Naive thymus-derived CD8-positive, alpha-beta T cell (primary cell): ENCODE measurements at regions not wholly inside any gene's neighbourhood (a gene's known extent, or its start where the extent isn't known, plus 50 kb on each side); places are given as distances from the start of the nearest gene placed in this dataset.

Experiments used
- ATAC-seq, 2 donors: fragments of 150-1000 bp; cut with Tn5 transposase in 1 of 2; sonication (Bioruptor Pico), chemical (Tn5 transposase) in 1 of 2; 1 replicate in 1 of 2; 2 replicates in 1 of 2; pipeline ENCODE4 v1.10.0; 2021; ENCODE audit warnings: mild to moderate bottlenecking in 2 of 2, moderate library complexity in 2 of 2
- POLR2A ChIA-PET: fragments of 350-600 bp; sonication (Branson Sonifier 250); formaldehyde crosslinking; loops from one replicate; lab custom pipeline; 2021; ENCODE audit warnings: antibody characterized with exemption; lab: Charles Lee
- DNase-seq, 10 donors: peaks; one replicate each; pipeline versions ENCODE4 v3.0.0 to v3.0.0-alpha.2; 2020 to 2022
- H3K27ac Mint-ChIP-seq, 10 donors: one replicate each; pipeline ENCODE4 v1.8.0; 2020 to 2022; ENCODE audit warnings: mild to moderate bottlenecking in 10 of 10, mixed read lengths in 10 of 10, moderate library complexity in 4 of 10, inconsistent platforms in 1 of 10
- H3K27me3 Mint-ChIP-seq, 5 donors: one replicate each; pipeline ENCODE4 v1.8.0; 2021 to 2022; ENCODE audit warnings: mixed read lengths in 5 of 5
- H3K36me3 Mint-ChIP-seq, 3 donors: one replicate each; pipeline ENCODE4 v1.8.0; 2020 to 2022; ENCODE audit warnings: mixed read lengths in 3 of 3, mild to moderate bottlenecking in 2 of 3, inconsistent platforms in 1 of 3
- H3K4me1 Mint-ChIP-seq, 4 donors: one replicate each; pipeline ENCODE4 v1.8.0; 2021 to 2022; ENCODE audit warnings: mixed read lengths in 4 of 4
- H3K4me3 Mint-ChIP-seq, 10 donors: one replicate each; pipeline ENCODE4 v1.8.0; 2020 to 2022; ENCODE audit warnings: mild to moderate bottlenecking in 10 of 10, mixed read lengths in 10 of 10, moderate library complexity in 6 of 10, inconsistent platforms in 1 of 10
- H3K9me3 Mint-ChIP-seq, 9 donors: one replicate each; pipeline ENCODE4 v1.8.0; 2020 to 2022; ENCODE audit warnings: mixed read lengths in 9 of 9, mild to moderate bottlenecking in 3 of 9, inconsistent platforms in 1 of 9, moderate library complexity in 1 of 9

DNA sequence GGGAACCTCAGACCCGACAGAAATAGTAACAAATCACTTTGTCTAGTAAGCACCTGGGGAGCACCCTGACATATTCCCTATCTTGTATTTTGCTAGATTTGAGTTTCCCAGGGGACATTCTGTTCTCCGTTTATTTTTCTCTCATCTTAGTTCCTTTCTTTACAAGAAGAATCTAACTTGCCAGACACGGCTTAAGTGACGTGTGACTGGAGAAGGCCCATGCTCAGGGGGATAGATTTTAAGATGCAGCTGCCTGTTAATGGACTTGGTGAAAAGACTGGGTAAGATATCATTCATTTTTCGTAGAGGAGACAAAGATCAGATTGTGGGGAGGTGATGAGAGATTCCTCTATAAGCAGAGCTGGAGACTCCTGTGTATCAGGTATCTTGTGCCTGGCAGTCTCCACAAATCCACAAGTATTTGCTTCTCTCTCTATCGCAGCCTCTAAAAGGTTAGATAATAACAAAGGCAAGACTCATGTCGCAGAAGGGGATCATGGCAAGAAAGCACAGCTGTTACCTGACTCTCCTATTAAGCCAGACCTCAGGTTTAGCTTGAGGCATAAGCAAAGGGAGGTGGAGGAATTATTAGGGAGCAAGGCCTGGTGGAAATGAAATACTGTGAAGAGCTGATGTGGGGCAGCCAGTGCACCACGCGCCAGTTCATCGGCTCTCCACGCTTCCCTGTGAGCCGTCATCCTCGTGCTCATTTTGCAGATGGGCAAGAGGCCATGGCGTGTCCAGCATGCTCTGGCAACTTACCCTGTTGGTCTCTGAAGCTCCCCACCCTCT, 347.2 kb upstream of the TNP1 start:
- H3K27ac Mint-ChIP-seq: no peak overlapping the region
- POLR2A ChIA-PET: no interaction called here
- H3K27me3 Mint-ChIP-seq: peaks cover 8 to 48% (median 9%) of the 10 kb centered on the region in 5 donors
- H3K9me3 Mint-ChIP-seq: peaks cover 0 to 11% (median 3%) of the 10 kb centered on the region in 9 donors
- no peak for ATAC-seq
- H3K4me1 Mint-ChIP-seq: no peaks in the 10 kb centered on the region
- no peak for DNase-seq
- no peak overlapping the region for H3K4me3 Mint-ChIP-seq
- peaks cover 0 to 2% (median 0%) of the 10 kb centered on the region in 3 donors for H3K36me3 Mint-ChIP-seq

- peak overlapping the region in 1 of 10 donors; percentile 53 for H3K27ac Mint-ChIP-seq
- H3K36me3 Mint-ChIP-seq: peaks cover 0 to 2% (median 0%) of the 10 kb centered on the region in 3 donors
- peaks cover 8 to 47% (median 9%) of the 10 kb centered on the region in 5 donors for H3K27me3 Mint-ChIP-seq
- no peak for DNase-seq
- H3K4me1 Mint-ChIP-seq: no peaks in the 10 kb centered on the region
- ATAC-seq: no peak
- H3K4me3 Mint-ChIP-seq: no peak overlapping the region
- peaks cover 0 to 11% (median 3%) of the 10 kb centered on the region in 9 donors for H3K9me3 Mint-ChIP-seq
- POLR2A ChIA-PET: no interaction called here
Observed at GRCh38 chr2:217206016-217206725, 346.3 kb upstream of the TNP1 start.

DNA sequence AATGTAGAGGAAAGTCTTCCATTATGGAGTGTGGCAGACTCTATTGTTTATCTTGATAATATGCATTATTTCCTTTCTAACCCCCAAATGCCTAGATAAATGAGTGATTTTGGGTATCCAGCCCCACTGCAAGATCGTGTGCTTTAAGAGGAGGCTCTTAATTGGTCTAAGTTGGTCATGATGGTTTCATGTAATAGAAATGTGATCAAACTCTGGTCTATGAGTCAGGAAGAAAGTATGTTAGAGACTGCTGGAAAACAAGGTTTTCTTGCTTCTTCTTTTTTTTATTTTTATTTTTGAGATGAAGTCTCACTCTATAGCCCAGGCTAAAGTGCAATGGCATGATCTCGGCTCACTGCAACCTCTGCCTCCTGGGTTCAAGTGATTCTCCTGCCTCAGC, 344.5 kb upstream of the TNP1 start:
- H3K27ac Mint-ChIP-seq: no peak overlapping the region
- no peaks in the 10 kb centered on the region for H3K4me1 Mint-ChIP-seq
- no peak overlapping the region for H3K4me3 Mint-ChIP-seq
- POLR2A ChIA-PET: no interaction called here
- peaks cover 5 to 42% (median 8%) of the 10 kb centered on the region in 5 donors for H3K27me3 Mint-ChIP-seq
- peaks cover 0 to 16% (median 3%) of the 10 kb centered on the region in 9 donors for H3K9me3 Mint-ChIP-seq
- DNase-seq (no peak), ATAC-seq (no peak)
- H3K36me3 Mint-ChIP-seq: peaks cover 0 to 2% (median 0%) of the 10 kb centered on the region in 3 donors

DNA sequence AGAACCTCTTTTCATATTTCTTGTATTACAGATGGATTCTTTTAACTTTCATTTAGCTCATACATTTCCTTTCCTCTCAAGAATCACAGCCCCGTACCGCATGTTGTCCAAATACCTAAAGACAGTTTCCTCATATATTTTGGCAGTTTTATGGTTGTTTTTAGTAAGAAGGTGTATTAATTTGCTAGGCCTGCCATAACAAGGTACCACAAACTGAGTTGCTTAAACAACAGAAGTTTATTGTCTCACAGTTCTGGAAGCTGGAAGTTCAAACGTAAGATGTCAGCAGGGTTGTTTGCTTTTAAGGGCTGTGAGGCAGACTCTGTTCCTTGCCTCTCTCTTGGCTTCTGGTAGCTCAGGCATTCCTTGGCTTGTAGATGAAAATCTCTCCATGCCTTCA, 343.2 kb upstream of the TNP1 start:
- Mint-ChIP-seq H3K4me1 (no peaks in the 10 kb centered on the region), H3K36me3 (peaks cover 0 to 2% (median 0%) of the 10 kb centered on the region in 3 donors), H3K4me3 (no peak overlapping the region), H3K27me3 (peaks cover 5 to 34% (median 7%) of the 10 kb centered on the region in 5 donors), H3K9me3 (peaks cover 0 to 16% (median 3%) of the 10 kb centered on the region in 9 donors), H3K27ac (no peak overlapping the region)
- DNase-seq (no peak), ATAC-seq (no peak)
- POLR2A ChIA-PET: no interaction called here

DNA sequence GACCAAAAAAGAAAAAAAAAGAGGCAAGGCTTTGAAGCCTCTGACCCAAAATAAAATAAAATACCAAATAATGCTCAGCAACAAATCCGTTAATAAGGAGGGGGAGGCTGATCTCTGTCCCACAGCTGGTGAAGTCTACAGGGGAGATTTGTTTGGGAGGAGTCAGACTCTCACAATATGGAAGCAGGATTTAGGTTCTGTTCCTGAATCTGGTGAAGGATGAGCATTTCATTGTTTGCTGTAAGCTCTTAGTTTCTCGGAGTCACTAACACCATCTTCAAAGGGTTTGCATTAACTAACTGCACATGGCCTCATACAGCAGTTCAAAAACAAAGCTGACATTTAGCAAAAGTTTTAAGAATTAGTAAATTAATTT, 339.4 kb upstream of the TNP1 start:
- DNase-seq (no peak), ATAC-seq (no peak)
- H3K27ac Mint-ChIP-seq: no peak overlapping the region
- POLR2A ChIA-PET: no interaction called here
- H3K4me3 Mint-ChIP-seq: no peak overlapping the region
- peaks cover 0 to 23% (median 0%) of the 10 kb centered on the region in 5 donors for H3K27me3 Mint-ChIP-seq
- no peaks in the 10 kb centered on the region for H3K4me1 Mint-ChIP-seq
- H3K9me3 Mint-ChIP-seq: peaks cover 0 to 21% (median 3%) of the 10 kb centered on the region in 9 donors
- peaks cover 0 to 6% (median 0%) of the 10 kb centered on the region in 3 donors for H3K36me3 Mint-ChIP-seq

GRCh38 chr2:217195658-217196446, 336.0 kb upstream of the TNP1 start:
- peaks cover 0 to 6% (median 0%) of the 10 kb centered on the region in 3 donors for H3K36me3 Mint-ChIP-seq
- DNase-seq (no peak), ATAC-seq (no peak)
- peaks cover 0 to 25% (median 0%) of the 10 kb centered on the region in 5 donors for H3K27me3 Mint-ChIP-seq
- POLR2A ChIA-PET: no interaction called here
- H3K9me3 Mint-ChIP-seq: peaks cover 0 to 11% (median 0%) of the 10 kb centered on the region in 9 donors
- no peaks in the 10 kb centered on the region for H3K4me1 Mint-ChIP-seq
- H3K27ac Mint-ChIP-seq: no peak overlapping the region
- H3K4me3 Mint-ChIP-seq: no peak overlapping the region

GRCh38 chr2:217195016-217195415, 335.2 kb upstream of the TNP1 start:
- H3K4me1 Mint-ChIP-seq: no peaks in the 10 kb centered on the region
- ATAC-seq: no peak

DNA sequence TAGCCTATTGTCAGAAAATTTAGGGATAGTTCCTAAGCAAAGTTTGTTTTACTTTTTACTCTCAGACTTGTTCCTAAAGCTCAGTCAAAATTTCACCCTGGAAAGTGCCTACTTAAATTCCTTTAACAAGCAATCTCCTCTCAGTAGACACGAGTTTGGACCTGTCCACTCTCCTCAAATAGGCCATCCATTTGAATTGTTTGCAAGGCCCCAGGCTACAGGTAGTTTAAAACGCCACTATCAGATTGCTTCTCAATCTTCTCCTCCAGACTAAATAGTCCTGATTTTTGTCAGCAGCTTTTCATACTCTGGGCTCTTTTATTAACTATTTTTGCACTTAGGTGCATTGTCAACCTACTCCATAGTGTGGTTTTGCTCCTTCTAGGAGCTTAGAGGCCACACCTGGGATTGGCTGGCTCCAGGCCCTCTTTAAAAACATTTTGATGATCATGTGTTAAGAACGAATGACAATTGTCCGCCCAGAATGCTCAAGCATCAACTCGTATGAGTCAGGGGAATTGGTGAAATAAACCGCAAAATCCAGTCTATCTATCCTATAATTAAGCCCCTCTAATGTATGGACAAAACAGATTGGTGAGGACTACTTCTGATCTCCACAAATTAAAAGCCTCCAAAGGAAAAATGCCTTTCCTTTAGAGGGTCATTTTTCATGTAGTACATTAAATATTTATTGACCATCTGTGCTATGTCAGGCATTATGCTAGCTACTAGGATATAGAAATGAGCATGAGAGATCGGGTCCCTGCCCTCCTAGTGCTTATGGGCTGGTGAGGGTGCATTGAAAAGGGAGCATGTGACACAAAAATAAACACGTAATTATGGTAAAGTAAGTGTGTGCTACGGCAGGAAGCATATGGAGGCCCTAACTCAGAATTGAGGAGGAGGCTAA, 333.8 kb upstream of the TNP1 start:
- Mint-ChIP-seq H3K4me3 (no peak overlapping the region), H3K27ac (no peak overlapping the region), H3K27me3 (peaks cover 0 to 15% (median 0%) of the 10 kb centered on the region in 5 donors), H3K36me3 (peaks cover 0 to 6% (median 0%) of the 10 kb centered on the region in 3 donors), H3K4me1 (no peaks in the 10 kb centered on the region), H3K9me3 (peaks cover 0 to 11% (median 0%) of the 10 kb centered on the region in 9 donors)
- POLR2A ChIA-PET: no interaction called here
- ATAC-seq: no peak
- DNase-seq: no peak

More at GRCh38 chr2:217195016-217195415, 335.2 kb upstream of the TNP1 start:
- no peak for DNase-seq
- POLR2A ChIA-PET: no interaction called here
- Mint-ChIP-seq H3K27ac (no peak overlapping the region), H3K4me3 (no peak overlapping the region), H3K27me3 (peaks cover 0 to 21% (median 0%) of the 10 kb centered on the region in 5 donors), H3K9me3 (peaks cover 0 to 11% (median 0%) of the 10 kb centered on the region in 9 donors), H3K36me3 (peaks cover 0 to 6% (median 0%) of the 10 kb centered on the region in 3 donors)

DNA sequence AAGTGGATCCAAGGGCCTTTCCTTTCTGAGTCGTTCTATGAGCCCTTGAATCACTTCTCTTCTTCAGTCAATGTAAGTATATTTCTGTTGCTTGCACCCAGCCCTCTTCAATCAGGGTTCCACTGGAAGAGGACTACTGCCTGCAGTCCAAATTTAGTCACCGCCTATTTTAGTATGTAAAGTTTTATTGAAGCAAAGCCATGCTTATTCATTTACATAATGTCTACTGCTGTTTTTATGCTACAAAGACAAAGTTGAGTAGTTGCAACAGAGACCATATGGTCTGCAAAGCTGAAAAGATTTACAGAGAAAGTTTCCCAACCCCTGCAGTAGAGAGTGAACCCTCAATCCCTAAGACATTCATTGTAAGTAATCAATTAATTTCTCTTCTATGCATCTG, 332.5 kb upstream of the TNP1 start:
- peaks cover 0 to 18% (median 2%) of the 10 kb centered on the region in 5 donors for H3K27me3 Mint-ChIP-seq
- no peak overlapping the region for H3K4me3 Mint-ChIP-seq
- H3K36me3 Mint-ChIP-seq: peaks cover 0 to 6% (median 0%) of the 10 kb centered on the region in 3 donors
- DNase-seq (no peak), ATAC-seq (no peak)
- H3K27ac Mint-ChIP-seq: no peak overlapping the region
- H3K9me3 Mint-ChIP-seq: peaks cover 0 to 10% (median 0%) of the 10 kb centered on the region in 9 donors
- no peaks in the 10 kb centered on the region for H3K4me1 Mint-ChIP-seq
- POLR2A ChIA-PET: no interaction called here

- Mint-ChIP-seq H3K36me3 (no peaks in the 10 kb centered on the region), H3K27me3 (peaks cover 0 to 12% (median 3%) of the 10 kb centered on the region in 5 donors), H3K27ac (no peak overlapping the region), H3K4me1 (no peaks in the 10 kb centered on the region), H3K4me3 (no peak overlapping the region), H3K9me3 (no peaks in the 10 kb centered on the region)
- DNase-seq: no peak
- ATAC-seq: no peak
- POLR2A ChIA-PET: no interaction called here
Observed at GRCh38 chr2:217189747-217190146, 329.9 kb upstream of the TNP1 start.

GRCh38 chr2:217189131-217189530, 329.3 kb upstream of the TNP1 start:
- H3K4me1 Mint-ChIP-seq: no peaks in the 10 kb centered on the region
- H3K27me3 Mint-ChIP-seq: peaks cover 0 to 11% (median 3%) of the 10 kb centered on the region in 5 donors
- no peak overlapping the region for H3K27ac Mint-ChIP-seq
- no peaks in the 10 kb centered on the region for H3K9me3 Mint-ChIP-seq
- POLR2A ChIA-PET: no interaction called here
- ATAC-seq: no peak
- H3K36me3 Mint-ChIP-seq: no peaks in the 10 kb centered on the region
- DNase-seq: no peak
- no peak overlapping the region for H3K4me3 Mint-ChIP-seq
